ENCODE measurements at regions not wholly inside any gene's neighbourhood (a gene's known extent, or its start where the extent isn't known, plus 50 kb on each side); places are given as distances from the start of the nearest gene placed in this dataset.
"Not testable (repeated sequence)": the region's sequence is repeated elsewhere in the genome, so short reads cannot be mapped to it uniquely, and the experiment has no call there.

- not testable (repeated sequence) for TF ChIP-seq CTCF, POLR2A (IDR thresholded peaks at IDR 0.05)
Observed at GRCh38 chr2:16199241-16199640, 258.9 kb downstream of the MYCN start.
